GM12878 (cell line): ENCODE measurements at regions not wholly inside any gene's neighbourhood (a gene's known extent, or its start where the extent isn't known, plus 50 kb on each side); places are given as distances from the start of the nearest gene placed in this dataset.

Experiments
- ATAC-seq: fragments of 200-7000 bp; cut with Tn5 transposase; 3 replicates; pipeline ENCODE4 v1.9.1; 2020; ENCODE audit warnings: mild to moderate bottlenecking, moderate library complexity
- BruUV-seq: library from RNA; stranded (reverse); fragments of 400-500 nt; replicated peaks from 2 replicates; lab custom pipeline; 2021; lab: Mats Ljungman, UMichigan
- CTCF ChIA-PET: fragments of 300-600 bp; sonication (Branson Sonifier 250); formaldehyde crosslinking; extraction: SDS; loops from one replicate; lab custom pipeline; 2021; ENCODE audit warnings: inconsistent platforms; lab: Yijun Ruan, JAX
- POLR2A ChIA-PET: fragments of 350-600 bp; formaldehyde crosslinking; extraction: SDS; loops from one replicate; lab custom pipeline; 2021; ENCODE audit warnings: inconsistent platforms; lab: Charles Lee
- RAD21 ChIA-PET: fragments of 300-600 bp; sonication (Branson Sonifier 250); formaldehyde crosslinking; loops from one replicate; lab custom pipeline; 2023; ENCODE audit warnings: antibody characterized with exemption; ENCODE audit not compliant: unreplicated experiment; lab: Charles Lee
- SMC1A ChIA-PET: fragments of 300-600 bp; sonication (Branson Sonifier 250); formaldehyde crosslinking; loops from one replicate; lab custom pipeline; 2023; ENCODE audit not compliant: unreplicated experiment, uncharacterized antibody; lab: Charles Lee
- DNase-seq: peaks from one replicate; pipeline ENCODE4 v3.0.0-alpha.2; 2011; ENCODE audit warnings: low read depth, low spot score
- FAIRE-seq: peaks from 3 replicates; lab custom pipeline; 2011; peaks lifted over from hg19 to GRCh38; lab: Jason Lieb, UNC
- H2AFZ ChIP-seq: 2 replicates; pipeline ENCODE4 v1.6.0; 2011; ENCODE audit warnings: low read depth, low read length, control low read depth; ENCODE audit not compliant: control insufficient read depth
- H3K27ac ChIP-seq: 2 replicates; pipeline ENCODE4 v1.5.1; 2011; ENCODE audit warnings: control low read depth; ENCODE audit not compliant: control insufficient read depth, insufficient read depth
- H3K27me3 ChIP-seq, 2 experiments: replicated peaks in 1 of 2; 2 replicates each; pipeline versions ENCODE4 v1.6.0 to v1.6.1; 2011; ENCODE audit warnings: low read length in 1 of 2; ENCODE audit not compliant: control insufficient read depth in 2 of 2, insufficient read depth in 2 of 2
- H3K36me3 ChIP-seq, 2 experiments: 2 replicates each; pipeline ENCODE4 v1.5.1; 2011; ENCODE audit warnings: low read length in 1 of 2; ENCODE audit not compliant: control insufficient read depth in 2 of 2, insufficient read depth in 2 of 2
- H3K4me1 ChIP-seq: 2 replicates; pipeline ENCODE4 v1.6.1; 2011; ENCODE audit warnings: mild to moderate bottlenecking, low read length, moderate library complexity, mixed read lengths; ENCODE audit not compliant: control insufficient read depth, insufficient read depth
- H3K4me2 ChIP-seq: 2 replicates; pipeline ENCODE4 v1.6.0; 2011; ENCODE audit warnings: control low read depth; ENCODE audit not compliant: control insufficient read depth, insufficient read depth
- H3K4me3 ChIP-seq: fragments of 200-600 bp; sonication (generic); 2 replicates; pipeline ENCODE4 v1.5.1; 2016
- H3K79me2 ChIP-seq: 2 replicates; pipeline ENCODE4 v1.6.0; 2011; ENCODE audit warnings: low read length; ENCODE audit not compliant: control insufficient read depth, insufficient read depth
- H3K9ac ChIP-seq: 2 replicates; pipeline ENCODE4 v1.8.0; 2011; ENCODE audit warnings: low read length, control low read depth, mixed read lengths; ENCODE audit not compliant: control insufficient read depth, insufficient read depth
- H3K9me3 ChIP-seq: replicated peaks from 3 replicates; pipeline ENCODE4 v1.5.1; 2011; ENCODE audit warnings: mild to moderate bottlenecking, low read length; ENCODE audit not compliant: control insufficient read depth, insufficient read depth
- H4K20me1 ChIP-seq: 2 replicates; pipeline ENCODE4 v1.6.0; 2011; ENCODE audit not compliant: control insufficient read depth, insufficient read depth
- ATF2 ChIP-seq: IDR thresholded peaks from 2 replicates; pipeline ENCODE4 v1.6.1; 2012; ENCODE audit warnings: low read length, inconsistent platforms
- CREM ChIP-seq: IDR thresholded peaks from 2 replicates; pipeline ENCODE4 v1.6.1; 2014; ENCODE audit warnings: antibody characterized with exemption, low read depth
- GABPA ChIP-seq: IDR thresholded peaks from 2 replicates; pipeline ENCODE4 v1.6.1; 2014; ENCODE audit warnings: antibody characterized with exemption, low read depth, mild to moderate bottlenecking, inconsistent platforms
- HCFC1 ChIP-seq: fragments of 150-350 bp; IDR thresholded peaks from 2 replicates; pipeline ENCODE4 v1.6.1; 2014; ENCODE audit warnings: low read length
- IKZF1 ChIP-seq: fragments of 450-650 bp; conservative IDR thresholded peaks from 2 replicates; pipeline ENCODE4 v1.6.1; 2017; ENCODE audit warnings: antibody characterized with exemption, mild to moderate bottlenecking
- MYC ChIP-seq: IDR thresholded peaks from 2 replicates; pipeline ENCODE4 v1.6.1; 2011; ENCODE audit warnings: mild to moderate bottlenecking, low read length, moderate library complexity, inconsistent platforms; ENCODE audit not compliant: insufficient read depth, insufficient replicate concordance, insufficient read length, severe bottlenecking
- RBBP5 ChIP-seq: fragments of 200-600 bp; sonication (generic); conservative IDR thresholded peaks from 2 replicates; pipeline ENCODE4 v1.6.1; 2016
- RFX5 ChIP-seq: IDR thresholded peaks from 2 replicates; pipeline ENCODE4 v1.6.1; 2011; ENCODE audit warnings: low read depth, low read length, improper control_type of control experiment
- SMC3 ChIP-seq: IDR thresholded peaks from 2 replicates; pipeline ENCODE4 v1.6.1; 2011; ENCODE audit warnings: low read length, improper control_type of control experiment, borderline replicate concordance
- TAF1 ChIP-seq: IDR thresholded peaks from 2 replicates; pipeline ENCODE4 v1.6.1; 2011; ENCODE audit warnings: mild to moderate bottlenecking, low read depth, low read length, borderline replicate concordance
- WGBS: methylation state at CpG from one replicate; pipeline ENCODE4 v1.1.6; 2016; ENCODE audit warnings: low lambda C conversion rate; ENCODE audit not compliant: insufficient replicate concordance, insufficient coverage; ENCODE audit errors: missing lambda C conversion rate; 5-methylcytosine and 5-hydroxymethylcytosine counted together
- in situ Hi-C: fragments of 300-500 bp; cut with MboI; formaldehyde crosslinking; loops from 9 replicates; pipeline ENCODE4 v1.14.3; 2018; ENCODE audit warnings: mixed read lengths
- intact Hi-C: fragments of 100-400 bp; cut with micrococcal nuclease; formaldehyde crosslinking; loops from one replicate; pipeline ENCODE4 v1.14.2; 2022; ENCODE audit not compliant: unreplicated experiment
- TF ChIP-seq, protein P1 (sequence below): fragments of 450-650 bp; conservative IDR thresholded peaks from 2 replicates; pipeline ENCODE4 v1.6.1; 2017; ENCODE audit warnings: mild to moderate bottlenecking, moderate library complexity
- TF ChIP-seq, protein P2 (sequence below): IDR thresholded peaks from 2 replicates; pipeline ENCODE4 v1.6.1; 2011; ENCODE audit warnings: borderline replicate concordance, low read depth, mild to moderate bottlenecking, moderate library complexity, mixed read lengths, low read length; ENCODE audit not compliant: insufficient read depth; ENCODE audit errors: extremely low read length
- TF ChIP-seq, protein P3 (sequence below), 3 experiments: IDR thresholded peaks in 2 of 3; conservative IDR thresholded peaks in 1 of 3; 2 replicates each; pipeline ENCODE4 v1.5.1; 2011; ENCODE audit warnings: low read depth in 3 of 3, low read length in 3 of 3, mild to moderate bottlenecking in 3 of 3, control low read depth in 2 of 3, moderate library complexity in 2 of 3, inconsistent platforms in 1 of 3, mixed read lengths in 1 of 3; ENCODE audit not compliant: control insufficient read depth in 2 of 3, insufficient read depth in 1 of 3; ENCODE audit errors: extremely low read depth in 1 of 3
- TF ChIP-seq, protein P4 (sequence below): fragments of 450-650 bp; IDR thresholded peaks from 2 replicates; pipeline ENCODE4 v1.6.1; 2017; ENCODE audit warnings: antibody characterized with exemption, mild to moderate bottlenecking, moderate library complexity

DNA sequence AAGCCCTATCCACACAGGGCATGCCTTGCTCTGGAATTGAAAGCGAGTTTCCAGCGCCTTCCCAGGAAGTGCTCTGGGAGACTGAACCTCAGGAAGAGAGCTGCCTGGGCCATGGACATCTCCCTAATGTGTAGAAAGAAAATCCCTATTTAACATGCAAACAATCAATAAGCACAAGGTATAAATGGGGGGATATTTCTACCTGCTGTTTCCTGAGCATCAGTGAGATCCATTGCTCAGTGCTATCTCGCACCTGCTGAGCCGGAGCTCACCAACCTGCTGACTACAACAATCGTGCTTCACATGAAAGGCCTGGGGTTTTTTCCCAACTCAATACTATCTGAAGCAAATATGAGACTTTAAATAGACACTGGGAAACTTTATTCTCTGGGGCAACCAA lies 584.0 kb downstream of the GLRX3 start (continued):
- TF ChIP-seq, protein P1, sequence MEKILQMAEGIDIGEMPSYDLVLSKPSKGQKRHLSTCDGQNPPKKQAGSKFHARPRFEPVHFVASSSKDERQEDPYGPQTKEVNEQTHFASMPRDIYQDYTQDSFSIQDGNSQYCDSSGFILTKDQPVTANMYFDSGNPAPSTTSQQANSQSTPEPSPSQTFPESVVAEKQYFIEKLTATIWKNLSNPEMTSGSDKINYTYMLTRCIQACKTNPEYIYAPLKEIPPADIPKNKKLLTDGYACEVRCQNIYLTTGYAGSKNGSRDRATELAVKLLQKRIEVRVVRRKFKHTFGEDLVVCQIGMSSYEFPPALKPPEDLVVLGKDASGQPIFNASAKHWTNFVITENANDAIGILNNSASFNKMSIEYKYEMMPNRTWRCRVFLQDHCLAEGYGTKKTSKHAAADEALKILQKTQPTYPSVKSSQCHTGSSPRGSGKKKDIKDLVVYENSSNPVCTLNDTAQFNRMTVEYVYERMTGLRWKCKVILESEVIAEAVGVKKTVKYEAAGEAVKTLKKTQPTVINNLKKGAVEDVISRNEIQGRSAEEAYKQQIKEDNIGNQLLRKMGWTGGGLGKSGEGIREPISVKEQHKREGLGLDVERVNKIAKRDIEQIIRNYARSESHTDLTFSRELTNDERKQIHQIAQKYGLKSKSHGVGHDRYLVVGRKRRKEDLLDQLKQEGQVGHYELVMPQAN, result no peak
- no peak for TF ChIP-seq ATF2
- TF ChIP-seq CREM, result no peak
- TF ChIP-seq, protein P2, sequence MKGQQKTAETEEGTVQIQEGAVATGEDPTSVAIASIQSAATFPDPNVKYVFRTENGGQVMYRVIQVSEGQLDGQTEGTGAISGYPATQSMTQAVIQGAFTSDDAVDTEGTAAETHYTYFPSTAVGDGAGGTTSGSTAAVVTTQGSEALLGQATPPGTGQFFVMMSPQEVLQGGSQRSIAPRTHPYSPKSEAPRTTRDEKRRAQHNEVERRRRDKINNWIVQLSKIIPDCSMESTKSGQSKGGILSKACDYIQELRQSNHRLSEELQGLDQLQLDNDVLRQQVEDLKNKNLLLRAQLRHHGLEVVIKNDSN, result no peak
- TF ChIP-seq HCFC1, result no peak
- no peak for TF ChIP-seq RBBP5
- TF ChIP-seq, all 136 proteins: peak for 0

DNA sequence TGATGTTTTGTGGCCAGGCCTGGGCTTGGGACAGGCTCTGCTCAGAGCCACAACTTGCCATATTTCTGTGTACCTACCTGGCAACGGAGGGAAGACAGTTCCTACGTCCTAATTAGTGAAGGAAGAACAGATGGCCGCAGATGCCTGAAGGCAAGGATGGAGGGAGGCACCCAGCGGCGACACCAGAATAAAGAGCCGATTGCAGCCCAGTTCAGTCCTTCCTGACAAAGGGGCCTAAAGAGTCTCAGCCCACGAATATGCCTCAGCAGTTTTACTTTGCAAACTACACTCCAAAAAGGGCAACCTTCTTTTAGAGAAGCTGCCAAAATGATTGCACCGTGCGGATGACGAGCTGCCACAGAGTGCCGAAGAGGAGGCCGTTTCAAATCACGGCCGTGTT lies 585.8 kb downstream of the GLRX3 start:
- RAD21 ChIA-PET, result no interaction called here
- no peaks in the 10 kb centered on the region for H3K36me3 ChIP-seq
- in situ Hi-C loops (no loop called here), intact Hi-C loops (no loop called here)
- H3K9ac ChIP-seq, result no peak overlapping the region
- ATAC-seq, result no peak
- WGBS, result 52% methylated on average over 14 of the region's 14 CpGs
- no peak for DNase-seq
- no peaks in the 10 kb centered on the region for H3K27me3 ChIP-seq
- H3K4me2 ChIP-seq, result no peak overlapping the region
- H3K27ac ChIP-seq, result no peak overlapping the region
- H4K20me1 ChIP-seq, result no peaks in the 10 kb centered on the region
- no peaks in the 10 kb centered on the region for H3K9me3 ChIP-seq
- SMC1A ChIA-PET, result no interaction called here
- POLR2A ChIA-PET, result no interaction called here
- no peak for FAIRE-seq
- no TSS peak for BruUV-seq
- H3K4me1 ChIP-seq, result no peaks in the 10 kb centered on the region
- no peak overlapping the region for H3K4me3 ChIP-seq
- CTCF ChIA-PET, result no interaction called here
- H3K79me2 ChIP-seq, result no peaks in the 10 kb centered on the region
- no peak overlapping the region for H2AFZ ChIP-seq
- TF ChIP-seq, protein P3, sequence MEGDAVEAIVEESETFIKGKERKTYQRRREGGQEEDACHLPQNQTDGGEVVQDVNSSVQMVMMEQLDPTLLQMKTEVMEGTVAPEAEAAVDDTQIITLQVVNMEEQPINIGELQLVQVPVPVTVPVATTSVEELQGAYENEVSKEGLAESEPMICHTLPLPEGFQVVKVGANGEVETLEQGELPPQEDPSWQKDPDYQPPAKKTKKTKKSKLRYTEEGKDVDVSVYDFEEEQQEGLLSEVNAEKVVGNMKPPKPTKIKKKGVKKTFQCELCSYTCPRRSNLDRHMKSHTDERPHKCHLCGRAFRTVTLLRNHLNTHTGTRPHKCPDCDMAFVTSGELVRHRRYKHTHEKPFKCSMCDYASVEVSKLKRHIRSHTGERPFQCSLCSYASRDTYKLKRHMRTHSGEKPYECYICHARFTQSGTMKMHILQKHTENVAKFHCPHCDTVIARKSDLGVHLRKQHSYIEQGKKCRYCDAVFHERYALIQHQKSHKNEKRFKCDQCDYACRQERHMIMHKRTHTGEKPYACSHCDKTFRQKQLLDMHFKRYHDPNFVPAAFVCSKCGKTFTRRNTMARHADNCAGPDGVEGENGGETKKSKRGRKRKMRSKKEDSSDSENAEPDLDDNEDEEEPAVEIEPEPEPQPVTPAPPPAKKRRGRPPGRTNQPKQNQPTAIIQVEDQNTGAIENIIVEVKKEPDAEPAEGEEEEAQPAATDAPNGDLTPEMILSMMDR (IDR thresholded peaks at IDR 0.05 in 2 of 3, conservative IDR thresholded peaks at IDR 0.05 in 1 of 3; ENCODE audit: control insufficient read depth in 2 of 3, extremely low read depth in 1 of 3, insufficient read depth in 1 of 3, low read depth in 3 of 3, low read length in 3 of 3), result no peak
- TF ChIP-seq, protein P4, sequence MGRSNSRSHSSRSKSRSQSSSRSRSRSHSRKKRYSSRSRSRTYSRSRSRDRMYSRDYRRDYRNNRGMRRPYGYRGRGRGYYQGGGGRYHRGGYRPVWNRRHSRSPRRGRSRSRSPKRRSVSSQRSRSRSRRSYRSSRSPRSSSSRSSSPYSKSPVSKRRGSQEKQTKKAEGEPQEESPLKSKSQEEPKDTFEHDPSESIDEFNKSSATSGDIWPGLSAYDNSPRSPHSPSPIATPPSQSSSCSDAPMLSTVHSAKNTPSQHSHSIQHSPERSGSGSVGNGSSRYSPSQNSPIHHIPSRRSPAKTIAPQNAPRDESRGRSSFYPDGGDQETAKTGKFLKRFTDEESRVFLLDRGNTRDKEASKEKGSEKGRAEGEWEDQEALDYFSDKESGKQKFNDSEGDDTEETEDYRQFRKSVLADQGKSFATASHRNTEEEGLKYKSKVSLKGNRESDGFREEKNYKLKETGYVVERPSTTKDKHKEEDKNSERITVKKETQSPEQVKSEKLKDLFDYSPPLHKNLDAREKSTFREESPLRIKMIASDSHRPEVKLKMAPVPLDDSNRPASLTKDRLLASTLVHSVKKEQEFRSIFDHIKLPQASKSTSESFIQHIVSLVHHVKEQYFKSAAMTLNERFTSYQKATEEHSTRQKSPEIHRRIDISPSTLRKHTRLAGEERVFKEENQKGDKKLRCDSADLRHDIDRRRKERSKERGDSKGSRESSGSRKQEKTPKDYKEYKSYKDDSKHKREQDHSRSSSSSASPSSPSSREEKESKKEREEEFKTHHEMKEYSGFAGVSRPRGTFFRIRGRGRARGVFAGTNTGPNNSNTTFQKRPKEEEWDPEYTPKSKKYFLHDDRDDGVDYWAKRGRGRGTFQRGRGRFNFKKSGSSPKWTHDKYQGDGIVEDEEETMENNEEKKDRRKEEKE, result no peak
- no peak for TF ChIP-seq MYC
- no peak for TF ChIP-seq RFX5
- TF ChIP-seq SMC3, result no peak
- no peak for TF ChIP-seq GABPA
- no peak for TF ChIP-seq IKZF1
- TF ChIP-seq TAF1, result no peak
